ENCODE measurements at regions not wholly inside any gene's neighbourhood (a gene's known extent, or its start where the extent isn't known, plus 50 kb on each side); places are given as distances from the start of the nearest gene placed in this dataset.

- no peaks in the 10 kb centered on the region for H3K27me3 ChIP-seq (ENCODE audit: insufficient read depth, poor library complexity, severe bottlenecking)
- no peaks in the 10 kb centered on the region for H3K4me1 ChIP-seq (ENCODE audit: insufficient read depth, poor library complexity, severe bottlenecking)
- no peaks in the 10 kb centered on the region for H3K9me3 ChIP-seq (ENCODE audit: severe bottlenecking)
- H3K36me3 ChIP-seq (ENCODE audit: low read depth): no peaks in the 10 kb centered on the region
- ATAC-seq (ENCODE audit: low read depth) (no peak), DNase-seq (ENCODE audit: low spot score) (no peak)
- TF ChIP-seq, protein P1, sequence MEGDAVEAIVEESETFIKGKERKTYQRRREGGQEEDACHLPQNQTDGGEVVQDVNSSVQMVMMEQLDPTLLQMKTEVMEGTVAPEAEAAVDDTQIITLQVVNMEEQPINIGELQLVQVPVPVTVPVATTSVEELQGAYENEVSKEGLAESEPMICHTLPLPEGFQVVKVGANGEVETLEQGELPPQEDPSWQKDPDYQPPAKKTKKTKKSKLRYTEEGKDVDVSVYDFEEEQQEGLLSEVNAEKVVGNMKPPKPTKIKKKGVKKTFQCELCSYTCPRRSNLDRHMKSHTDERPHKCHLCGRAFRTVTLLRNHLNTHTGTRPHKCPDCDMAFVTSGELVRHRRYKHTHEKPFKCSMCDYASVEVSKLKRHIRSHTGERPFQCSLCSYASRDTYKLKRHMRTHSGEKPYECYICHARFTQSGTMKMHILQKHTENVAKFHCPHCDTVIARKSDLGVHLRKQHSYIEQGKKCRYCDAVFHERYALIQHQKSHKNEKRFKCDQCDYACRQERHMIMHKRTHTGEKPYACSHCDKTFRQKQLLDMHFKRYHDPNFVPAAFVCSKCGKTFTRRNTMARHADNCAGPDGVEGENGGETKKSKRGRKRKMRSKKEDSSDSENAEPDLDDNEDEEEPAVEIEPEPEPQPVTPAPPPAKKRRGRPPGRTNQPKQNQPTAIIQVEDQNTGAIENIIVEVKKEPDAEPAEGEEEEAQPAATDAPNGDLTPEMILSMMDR (IDR thresholded peaks at IDR 0.05; ENCODE audit: poor library complexity, severe bottlenecking): no peak
- no peak overlapping the region for H3K4me3 ChIP-seq (ENCODE audit: severe bottlenecking)
- no peak overlapping the region for H3K27ac ChIP-seq (ENCODE audit: poor library complexity, severe bottlenecking)
These were observed 389.8 kb upstream of the LRRC4C start for GRCh38 chr11:41849250-41849649.

DNA sequence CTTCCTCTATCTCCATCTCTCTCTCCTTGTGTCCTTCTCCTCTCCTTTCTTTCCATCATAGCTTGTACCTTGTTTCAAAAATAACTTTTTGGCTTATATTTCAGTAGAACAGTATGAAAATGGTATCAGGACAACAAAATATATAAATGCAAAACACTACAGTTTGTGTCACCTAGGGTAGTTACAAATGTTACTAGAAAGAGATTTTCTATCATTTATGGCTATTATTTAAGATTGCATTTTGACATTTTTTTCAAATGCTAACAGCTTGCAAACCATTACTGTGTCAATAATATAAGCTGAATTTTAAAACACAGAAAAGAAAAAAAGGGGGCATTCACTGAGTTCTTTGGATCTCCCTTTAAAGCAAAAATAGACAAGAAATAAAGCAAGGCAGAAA is 392.3 kb upstream of the LRRC4C start:
- TF ChIP-seq, protein P1 (IDR thresholded peaks at IDR 0.05; ENCODE audit: poor library complexity, severe bottlenecking): no peak
- Histone ChIP-seq H3K9me3 (ENCODE audit: severe bottlenecking) (no peaks in the 10 kb centered on the region), H3K27me3 (ENCODE audit: insufficient read depth, poor library complexity, severe bottlenecking) (no peaks in the 10 kb centered on the region), H3K4me3 (ENCODE audit: severe bottlenecking) (no peak overlapping the region), H3K27ac (ENCODE audit: poor library complexity, severe bottlenecking) (no peak overlapping the region), H3K36me3 (ENCODE audit: low read depth) (no peaks in the 10 kb centered on the region), H3K4me1 (ENCODE audit: insufficient read depth, poor library complexity, severe bottlenecking) (no peaks in the 10 kb centered on the region)
- DNase-seq (ENCODE audit: low spot score): no peak
- ATAC-seq (ENCODE audit: low read depth): no peak

GRCh38 chr11:41861838-41862237 is 402.4 kb upstream of the LRRC4C start:
- H3K27ac ChIP-seq (ENCODE audit: poor library complexity, severe bottlenecking): no peak overlapping the region
- ATAC-seq (ENCODE audit: low read depth) (no peak), DNase-seq (ENCODE audit: low spot score) (no peak)
- H3K9me3 ChIP-seq (ENCODE audit: severe bottlenecking): no peaks in the 10 kb centered on the region
- TF ChIP-seq, protein P1 (IDR thresholded peaks at IDR 0.05; ENCODE audit: poor library complexity, severe bottlenecking): no peak
- no peaks in the 10 kb centered on the region for H3K27me3 ChIP-seq (ENCODE audit: insufficient read depth, poor library complexity, severe bottlenecking)
- no peaks in the 10 kb centered on the region for H3K36me3 ChIP-seq (ENCODE audit: low read depth)
- no peaks in the 10 kb centered on the region for H3K4me1 ChIP-seq (ENCODE audit: insufficient read depth, poor library complexity, severe bottlenecking)
- no peak overlapping the region for H3K4me3 ChIP-seq (ENCODE audit: severe bottlenecking)

GRCh38 chr11:41866525-41866924 is 407.1 kb upstream of the LRRC4C start:
- DNase-seq (ENCODE audit: low spot score): no peak
- no peaks in the 10 kb centered on the region for H3K4me1 ChIP-seq (ENCODE audit: insufficient read depth, poor library complexity, severe bottlenecking)
- TF ChIP-seq, protein P1 (IDR thresholded peaks at IDR 0.05; ENCODE audit: poor library complexity, severe bottlenecking): no peak
- no peak overlapping the region for H3K27ac ChIP-seq (ENCODE audit: poor library complexity, severe bottlenecking)
- no peaks in the 10 kb centered on the region for H3K9me3 ChIP-seq (ENCODE audit: severe bottlenecking)
- H3K27me3 ChIP-seq (ENCODE audit: insufficient read depth, poor library complexity, severe bottlenecking): no peaks in the 10 kb centered on the region
- no peaks in the 10 kb centered on the region for H3K36me3 ChIP-seq (ENCODE audit: low read depth)
- no peak for ATAC-seq (ENCODE audit: low read depth)
- H3K4me3 ChIP-seq (ENCODE audit: severe bottlenecking): no peak overlapping the region

DNA sequence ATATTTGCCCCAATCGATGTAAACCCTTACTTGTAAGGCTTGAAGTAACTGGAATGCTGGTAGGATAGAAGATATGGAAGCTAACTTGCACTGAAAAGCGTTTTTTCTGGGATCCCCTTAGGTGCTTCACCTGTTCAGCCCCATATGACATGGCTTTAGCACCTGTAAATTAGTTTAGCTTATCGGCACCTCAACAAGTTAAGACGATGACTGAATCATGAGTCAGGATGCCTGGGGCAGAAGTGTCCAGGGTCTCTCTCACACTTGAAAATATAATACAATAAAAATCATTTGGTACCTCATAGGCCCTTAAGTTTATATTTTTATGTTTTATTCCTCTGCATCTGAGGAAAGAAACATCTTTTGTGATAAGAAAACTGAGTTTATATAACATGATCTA is 409.2 kb upstream of the LRRC4C start:
- TF ChIP-seq, protein P1 (IDR thresholded peaks at IDR 0.05; ENCODE audit: poor library complexity, severe bottlenecking): no peak
- peak; percentile 61; the same call in 1 of the 3 replicates for ATAC-seq (ENCODE audit: low read depth)
- no peaks in the 10 kb centered on the region for H3K27me3 ChIP-seq (ENCODE audit: insufficient read depth, poor library complexity, severe bottlenecking)
- no peak overlapping the region for H3K4me3 ChIP-seq (ENCODE audit: severe bottlenecking)
- no peaks in the 10 kb centered on the region for H3K36me3 ChIP-seq (ENCODE audit: low read depth)
- no peak overlapping the region for H3K27ac ChIP-seq (ENCODE audit: poor library complexity, severe bottlenecking)
- no peaks in the 10 kb centered on the region for H3K9me3 ChIP-seq (ENCODE audit: severe bottlenecking)
- no peak for DNase-seq (ENCODE audit: low spot score)
- no peaks in the 10 kb centered on the region for H3K4me1 ChIP-seq (ENCODE audit: insufficient read depth, poor library complexity, severe bottlenecking)
